ENCODE measurements at regions not wholly inside any gene's neighbourhood (a gene's known extent, or its start where the extent isn't known, plus 50 kb on each side); places are given as distances from the start of the nearest gene placed in this dataset.

GRCh38 chr1:213375002-213375401 is 324.0 kb downstream of the RPS6KC1 start:
- DNase-seq = no peak

- no peak for DNase-seq
These were observed 325.9 kb downstream of the RPS6KC1 start for GRCh38 chr1:213376862-213377372.

- DNase-seq = no peak
These were observed 329.8 kb downstream of the RPS6KC1 start for GRCh38 chr1:213380865-213381264.

- DNase-seq = no peak
These were observed 330.6 kb downstream of the RPS6KC1 start for GRCh38 chr1:213381572-213382084.

GRCh38 chr1:213383465-213383864 is 332.4 kb downstream of the RPS6KC1 start:
- no peak for DNase-seq

- DNase-seq = no peak
These were observed 334.2 kb downstream of the RPS6KC1 start for GRCh38 chr1:213385201-213385600.

GRCh38 chr1:213385806-213386324 is 334.8 kb downstream of the RPS6KC1 start:
- DNase-seq = no peak

GRCh38 chr1:213387380-213388015 is 336.5 kb downstream of the RPS6KC1 start:
- no peak for DNase-seq

- no peak for DNase-seq
These were observed 337.2 kb downstream of the RPS6KC1 start for GRCh38 chr1:213388199-213388598.

- DNase-seq = no peak
These were observed 338.1 kb downstream of the RPS6KC1 start for GRCh38 chr1:213389061-213389581.

GRCh38 chr1:213391445-213391844 is 340.4 kb downstream of the RPS6KC1 start:
- no peak for DNase-seq

GRCh38 chr1:213393860-213394259 is 342.8 kb downstream of the RPS6KC1 start:
- no peak for DNase-seq

GRCh38 chr1:213394837-213395236 is 343.8 kb downstream of the RPS6KC1 start:
- DNase-seq = no peak

- DNase-seq = no peak
These were observed 346.6 kb downstream of the RPS6KC1 start for GRCh38 chr1:213397638-213398037.

GRCh38 chr1:213399695-213400094 is 348.7 kb downstream of the RPS6KC1 start:
- no peak for DNase-seq

GRCh38 chr1:213409208-213409631 is 358.2 kb downstream of the RPS6KC1 start:
- no peak for DNase-seq

- DNase-seq = no peak
These were observed 358.9 kb downstream of the RPS6KC1 start for GRCh38 chr1:213409971-213410370.

GRCh38 chr1:213414346-213414745 is 363.3 kb downstream of the RPS6KC1 start:
- DNase-seq = no peak

- DNase-seq = no peak
These were observed 363.9 kb downstream of the RPS6KC1 start for GRCh38 chr1:213414911-213415310.

GRCh38 chr1:213415691-213416380 is 364.8 kb downstream of the RPS6KC1 start:
- DNase-seq = no peak

- DNase-seq = no peak
These were observed 365.6 kb downstream of the RPS6KC1 start for GRCh38 chr1:213416461-213417224.

GRCh38 chr1:213417225-213417820 is 366.3 kb downstream of the RPS6KC1 start:
- DNase-seq = no peak

GRCh38 chr1:213417846-213418245 is 366.8 kb downstream of the RPS6KC1 start:
- DNase-seq = no peak
